B cell (primary cell): ENCODE measurements at regions not wholly inside any gene's neighbourhood (a gene's known extent, or its start where the extent isn't known, plus 50 kb on each side); places are given as distances from the start of the nearest gene placed in this dataset.

Experiments used
- EZH2 ChIP-seq: IDR thresholded peaks from 2 replicates; pipeline ENCODE4 v1.6.1; 2012; ENCODE audit warnings: borderline replicate concordance, low read depth, mild to moderate bottlenecking, moderate library complexity, low read length; ENCODE audit not compliant: insufficient read depth, poor library complexity, severe bottlenecking
- TF ChIP-seq, protein P1 (sequence below): fragments of 200-600 bp; IDR thresholded peaks from one replicate; pipeline ENCODE4 v1.8.0; 2022; ENCODE audit warnings: antibody characterized with exemption, mild to moderate bottlenecking

DNA sequence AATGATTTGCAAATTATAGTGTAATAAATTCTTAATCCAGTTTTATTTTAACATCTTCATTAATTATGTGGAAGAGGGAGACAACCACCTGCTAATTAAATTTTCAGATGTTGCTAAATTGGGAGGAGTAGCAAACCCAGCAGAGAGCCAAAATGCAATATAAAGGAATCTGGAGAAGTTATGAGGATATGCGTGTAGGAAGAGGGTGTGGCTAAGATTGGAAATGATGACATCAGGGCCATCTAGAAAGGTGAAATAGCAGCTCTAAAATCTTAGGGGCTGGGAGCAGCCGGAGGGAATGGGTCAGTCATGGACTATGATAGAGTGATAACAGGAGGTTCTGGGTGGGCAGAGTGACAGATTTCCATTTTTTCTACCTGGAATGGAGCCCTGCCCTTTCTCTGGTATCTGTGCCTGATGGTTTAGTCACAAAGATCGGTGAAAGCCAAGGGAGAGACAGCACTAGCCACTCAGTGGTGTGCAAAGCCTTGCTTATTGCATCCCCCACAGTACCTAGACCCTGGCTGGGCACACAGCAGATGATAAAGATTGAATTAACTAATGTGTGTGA is 379.2 kb upstream of the CELF4 start:
- TF ChIP-seq, protein P1, sequence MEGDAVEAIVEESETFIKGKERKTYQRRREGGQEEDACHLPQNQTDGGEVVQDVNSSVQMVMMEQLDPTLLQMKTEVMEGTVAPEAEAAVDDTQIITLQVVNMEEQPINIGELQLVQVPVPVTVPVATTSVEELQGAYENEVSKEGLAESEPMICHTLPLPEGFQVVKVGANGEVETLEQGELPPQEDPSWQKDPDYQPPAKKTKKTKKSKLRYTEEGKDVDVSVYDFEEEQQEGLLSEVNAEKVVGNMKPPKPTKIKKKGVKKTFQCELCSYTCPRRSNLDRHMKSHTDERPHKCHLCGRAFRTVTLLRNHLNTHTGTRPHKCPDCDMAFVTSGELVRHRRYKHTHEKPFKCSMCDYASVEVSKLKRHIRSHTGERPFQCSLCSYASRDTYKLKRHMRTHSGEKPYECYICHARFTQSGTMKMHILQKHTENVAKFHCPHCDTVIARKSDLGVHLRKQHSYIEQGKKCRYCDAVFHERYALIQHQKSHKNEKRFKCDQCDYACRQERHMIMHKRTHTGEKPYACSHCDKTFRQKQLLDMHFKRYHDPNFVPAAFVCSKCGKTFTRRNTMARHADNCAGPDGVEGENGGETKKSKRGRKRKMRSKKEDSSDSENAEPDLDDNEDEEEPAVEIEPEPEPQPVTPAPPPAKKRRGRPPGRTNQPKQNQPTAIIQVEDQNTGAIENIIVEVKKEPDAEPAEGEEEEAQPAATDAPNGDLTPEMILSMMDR, result no peak
- no peak for TF ChIP-seq EZH2
